PC-3 (cell line): ENCODE measurements at regions not wholly inside any gene's neighbourhood (a gene's known extent, or its start where the extent isn't known, plus 50 kb on each side); places are given as distances from the start of the nearest gene placed in this dataset.
"Not testable (repeated sequence)": the region's sequence is repeated elsewhere in the genome, so short reads cannot be mapped to it uniquely, and the experiment has no call there.

Source experiments
- ATAC-seq: fragments of 200-7000 bp; cut with Tn5 transposase; 2 replicates; pipeline ENCODE4 v1.9.1; 2020; ENCODE audit warnings: mild to moderate bottlenecking, moderate library complexity
- BruUV-seq: library from RNA; stranded (reverse); fragments of 400-500 nt; replicated peaks from 2 replicates; lab custom pipeline; 2021; lab: Mats Ljungman, UMichigan
- CTCF ChIA-PET: fragments of 300-600 bp; sonication (Branson Sonifier 250); formaldehyde crosslinking; loops from one replicate; lab custom pipeline; 2022; ENCODE audit warnings: antibody characterized with exemption; lab: Charles Lee
- POLR2A ChIA-PET: fragments of 300-600 bp; sonication (Branson Sonifier 250); formaldehyde crosslinking; loops from one replicate; lab custom pipeline; 2022; ENCODE audit warnings: antibody characterized with exemption; ENCODE audit not compliant: unreplicated experiment; lab: Charles Lee
- DNase-seq: peaks from one replicate; pipeline ENCODE4 v3.0.0-alpha.2; 2015
- H2AFZ ChIP-seq: fragments of 300-600 bp; sonication (generic); 2 replicates; pipeline ENCODE4 v1.6.0; 2016; ENCODE audit warnings: antibody characterized with exemption, low read length
- H3F3A ChIP-seq: fragments of 300-600 bp; sonication (generic); one replicate; pipeline ENCODE4 v1.6.0; 2017; ENCODE audit warnings: antibody characterized with exemption, low read length, control low read depth, mild to moderate bottlenecking; ENCODE audit not compliant: unreplicated experiment
- H3K27ac ChIP-seq: fragments of 300-600 bp; sonication (generic); 2 replicates; pipeline ENCODE4 v1.5.1; 2016; ENCODE audit warnings: mild to moderate bottlenecking, low read length
- H3K27me3 ChIP-seq: fragments of 300-600 bp; sonication (generic); 2 replicates; pipeline ENCODE4 v1.6.1; 2016; ENCODE audit warnings: low read length, mixed read lengths
- H3K36me3 ChIP-seq: fragments of 300-600 bp; sonication (generic); 2 replicates; pipeline ENCODE4 v1.6.1; 2016; ENCODE audit warnings: low read depth, mixed run types, low read length, mixed read lengths
- H3K4me1 ChIP-seq: fragments of 300-600 bp; sonication (generic); 2 replicates; pipeline ENCODE4 v1.5.1; 2016; ENCODE audit warnings: low read length; ENCODE audit not compliant: insufficient read depth
- H3K4me2 ChIP-seq: fragments of 300-600 bp; sonication (generic); 2 replicates; pipeline ENCODE4 v1.6.0; 2016; ENCODE audit warnings: low read length
- H3K4me3 ChIP-seq: fragments of 300-600 bp; sonication (generic); 2 replicates; pipeline ENCODE4 v1.5.1; 2016; ENCODE audit warnings: mild to moderate bottlenecking, low read length, mixed read lengths
- H3K79me2 ChIP-seq: fragments of 300-600 bp; sonication (generic); 2 replicates; pipeline ENCODE4 v1.6.1; 2017; ENCODE audit warnings: low read length, mixed read lengths
- H3K9ac ChIP-seq: fragments of 300-600 bp; sonication (generic); 2 replicates; pipeline ENCODE4 v1.6.0; 2016; ENCODE audit warnings: mild to moderate bottlenecking, low read length
- H3K9me2 ChIP-seq: fragments of 300-600 bp; sonication (generic); replicated peaks from 2 replicates; pipeline ENCODE4 v1.6.1; 2016; ENCODE audit warnings: mixed run types, low read length, mixed read lengths
- H3K9me3 ChIP-seq: fragments of 300-600 bp; sonication (generic); 2 replicates; pipeline ENCODE4 v1.6.1; 2016; ENCODE audit warnings: low read length, mixed read lengths
- H4K20me1 ChIP-seq: fragments of 300-600 bp; sonication (generic); 2 replicates; pipeline ENCODE4 v1.6.1; 2016; ENCODE audit warnings: low read length, mixed read lengths
- intact Hi-C: fragments of 100-400 bp; cut with micrococcal nuclease; formaldehyde crosslinking; loops from 2 replicates; pipeline ENCODE4 v1.9.0; 2023

DNA sequence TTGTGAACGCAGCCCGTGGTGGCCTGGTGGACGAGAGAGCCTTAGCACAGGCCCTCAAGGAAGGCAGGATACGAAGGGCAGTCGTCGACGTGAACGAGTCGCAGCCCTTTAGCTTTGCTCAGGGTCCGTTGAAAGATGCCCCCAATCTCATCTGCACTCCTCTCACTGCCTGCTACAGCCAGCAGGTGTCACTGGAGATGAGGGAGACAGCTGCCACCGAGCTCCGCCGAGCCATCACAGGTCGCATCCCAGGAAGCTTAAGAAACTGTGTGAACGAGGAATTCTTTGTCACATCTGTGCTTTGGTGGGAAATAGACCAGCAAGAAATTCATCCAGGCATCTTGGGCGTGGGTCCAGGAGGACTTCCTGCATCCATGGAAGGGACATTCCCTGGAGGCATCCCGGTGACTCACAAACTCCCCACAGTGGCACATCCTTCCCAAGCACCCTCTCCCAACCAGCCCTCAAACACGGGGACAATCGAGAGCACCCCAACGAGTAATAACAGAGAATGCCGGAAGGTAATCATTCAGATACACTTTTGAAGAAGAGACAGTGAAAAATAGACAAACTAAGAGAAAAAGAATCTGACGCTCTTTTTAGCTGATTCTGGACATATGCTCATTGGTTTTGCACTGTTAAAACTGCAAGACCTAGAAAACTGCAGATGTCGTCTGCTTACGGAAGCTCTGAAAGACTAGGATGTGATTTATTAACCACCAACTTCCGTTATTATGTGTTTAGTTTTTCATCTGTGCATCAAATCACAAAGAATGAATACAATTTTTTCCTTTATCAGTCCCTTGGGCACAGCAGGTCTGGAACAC lies 3391.3 kb upstream of the TPTE start:
- CTCF ChIA-PET, BruUV-seq: not testable (repeated sequence)
- ATAC-seq = peak; percentile 33; the same call in 1 of the 2 replicates

More for the DNA sequence above, 3391.3 kb upstream of the TPTE start:
- H3K4me3 ChIP-seq, H3K9ac ChIP-seq, H3K27me3 ChIP-seq, H4K20me1 ChIP-seq, H3K36me3 ChIP-seq, POLR2A ChIA-PET, H3K27ac ChIP-seq, H3K4me1 ChIP-seq, H3K4me2 ChIP-seq, H3K79me2 ChIP-seq, intact Hi-C loops, H3F3A ChIP-seq, H3K9me2 ChIP-seq, DNase-seq, H3K9me3 ChIP-seq, H2AFZ ChIP-seq: not testable (repeated sequence)
